Cardiac septum (tissue), 1 donor: ENCODE measurements at regions not wholly inside any gene's neighbourhood (a gene's known extent, or its start where the extent isn't known, plus 50 kb on each side); places are given as distances from the start of the nearest gene placed in this dataset.
"Not testable (repeated sequence)": the region's sequence is repeated elsewhere in the genome, so short reads cannot be mapped to it uniquely, and the experiment has no call there.

Experiments used
- DNase-seq: peaks from one replicate; pipeline ENCODE4 v3.0.0-alpha.2; 2020; ENCODE audit warnings: low spot score
- intact Hi-C: fragments of 100-400 bp; cut with DNase I; formaldehyde crosslinking; loops from one replicate; pipeline ENCODE4 v1.14.0; 2022
- donor health status: DM: no; HTN: no; CAD: no.

DNA sequence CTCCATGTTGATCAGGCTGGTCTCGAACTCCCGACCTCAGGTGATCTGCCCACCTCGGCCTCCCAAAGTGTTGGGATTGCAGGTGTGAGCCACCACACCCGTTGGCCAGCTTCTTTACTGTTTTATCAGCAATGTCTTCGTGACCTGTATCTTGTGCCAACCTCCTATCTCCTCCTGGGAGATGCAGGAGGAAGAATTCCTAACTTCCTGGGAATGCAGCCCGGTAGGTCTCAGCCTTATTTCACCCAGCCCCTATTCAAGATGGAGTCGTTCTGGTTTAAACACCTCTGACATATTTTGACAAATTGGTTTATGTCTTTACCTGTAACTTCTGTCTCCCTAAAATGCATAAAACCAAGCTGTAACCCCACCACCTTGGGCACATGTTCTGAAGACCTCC, 491.3 kb upstream of the AUTS2 start:
- not testable (repeated sequence) for DNase-seq

DNA sequence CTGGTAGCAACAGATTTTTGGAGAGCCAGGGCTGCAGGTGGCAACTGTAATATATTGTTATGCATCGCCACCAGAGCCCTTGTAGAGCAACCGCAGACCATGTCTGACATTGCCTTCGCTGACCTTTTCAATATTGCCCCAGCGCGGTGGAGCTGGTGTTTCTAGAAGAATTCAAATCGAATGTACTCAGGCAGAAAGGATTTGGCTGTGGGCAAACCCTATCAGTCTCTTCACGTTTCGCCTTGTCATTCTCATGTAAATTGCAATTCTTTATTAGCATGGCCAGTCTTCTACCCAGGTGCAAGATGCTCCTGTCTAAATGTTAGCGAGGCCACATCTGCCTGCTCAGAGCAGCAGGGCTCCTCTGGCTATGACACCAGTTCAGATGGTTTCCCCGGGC, 490.2 kb upstream of the AUTS2 start:
- intact Hi-C loops = no loop called here
- DNase-seq = no peak

More for the DNA sequence above, 491.3 kb upstream of the AUTS2 start:
- intact Hi-C loops = not testable (repeated sequence)

DNA sequence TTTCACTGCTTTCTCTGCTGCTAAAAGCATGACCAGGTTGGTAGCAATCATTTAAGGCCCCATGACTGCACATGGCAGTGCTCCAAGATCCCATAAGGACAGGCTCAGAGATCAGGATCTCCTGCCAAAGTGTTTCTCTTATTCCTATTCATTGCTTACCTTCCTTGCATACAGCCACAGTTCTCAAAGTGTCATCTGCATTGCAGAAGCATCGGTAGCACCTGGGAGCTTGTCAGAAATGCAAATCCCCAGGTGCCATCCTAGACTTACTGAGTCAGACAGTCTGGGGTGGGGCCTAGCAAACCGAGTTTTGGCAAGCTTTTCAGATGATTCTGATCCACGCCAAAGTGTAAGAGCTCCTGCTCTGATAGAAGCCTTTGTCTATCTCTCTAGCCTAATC, 489.0 kb upstream of the AUTS2 start:
- DNase-seq = no peak
- intact Hi-C loops = no loop called here

DNA sequence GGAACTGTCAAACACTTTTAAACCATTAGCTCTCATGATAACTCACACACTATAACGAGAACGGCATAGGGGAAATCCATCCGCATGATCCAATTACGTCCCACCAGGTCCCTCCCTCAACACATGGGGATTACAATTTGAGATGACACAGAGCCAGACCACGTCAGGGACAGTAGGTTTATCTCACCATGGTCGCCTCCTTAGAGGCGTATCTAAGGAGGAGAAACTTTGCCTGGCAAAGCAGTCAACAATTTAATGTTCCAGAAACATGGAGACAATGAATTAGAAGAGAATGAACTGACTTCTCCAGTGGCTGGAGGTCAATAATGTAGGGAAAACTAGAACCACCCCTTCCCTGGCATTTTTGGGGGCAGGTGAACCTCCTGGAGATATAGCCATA, 488.4 kb upstream of the AUTS2 start:
- intact Hi-C loops = no loop called here

DNA sequence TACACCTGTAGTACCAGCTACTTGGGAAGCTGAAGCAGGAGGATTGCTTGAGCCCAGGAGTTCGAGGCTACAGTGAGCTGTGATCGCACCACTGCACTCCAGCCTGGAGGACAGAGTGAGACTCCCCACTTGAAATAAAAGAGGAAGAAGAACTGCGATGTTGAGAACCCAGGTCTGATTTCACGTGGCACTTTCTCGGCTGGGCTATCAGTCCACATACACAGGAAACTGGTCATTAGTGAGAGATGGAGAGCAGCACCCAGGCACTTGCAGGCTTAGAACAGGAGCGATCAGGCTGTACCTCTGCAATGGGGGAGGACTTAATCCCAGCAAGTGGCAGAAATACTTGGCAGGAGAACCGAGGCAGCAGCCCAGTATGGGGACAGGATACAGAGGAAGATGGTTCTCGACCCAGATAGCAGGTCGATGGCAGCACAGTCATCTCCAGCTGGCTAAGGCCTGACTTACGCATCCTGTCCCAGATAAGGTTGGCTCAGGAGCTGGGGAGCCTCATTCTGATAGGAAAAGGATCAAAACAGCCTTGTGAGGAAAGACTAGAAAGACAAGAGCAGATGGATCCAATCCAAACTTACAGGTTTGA, 487.7 kb upstream of the AUTS2 start:
- intact Hi-C loops = no loop called here
- no peak for DNase-seq

More for the DNA sequence above, 488.4 kb upstream of the AUTS2 start:
- no peak for DNase-seq

DNA sequence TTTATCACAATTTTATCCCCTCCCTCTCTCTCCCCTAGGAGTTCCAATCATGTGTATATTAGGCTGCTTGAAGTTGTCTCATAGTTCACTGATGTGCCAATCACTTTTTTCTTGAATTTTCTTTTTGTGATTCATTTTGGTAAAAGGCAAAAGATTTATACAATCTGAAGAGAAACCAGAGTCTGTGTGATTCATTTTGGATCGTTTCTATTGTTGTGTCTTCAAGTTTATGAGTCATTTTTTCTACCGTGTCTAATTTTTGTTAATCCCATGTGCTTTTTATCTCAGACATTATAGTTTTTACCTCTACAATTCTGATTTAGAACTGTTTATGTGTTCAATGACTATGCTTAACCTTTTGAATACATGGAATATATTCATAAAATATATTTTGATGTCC, 483.9 kb upstream of the AUTS2 start:
- intact Hi-C loops = no loop called here
- no peak for DNase-seq

DNA sequence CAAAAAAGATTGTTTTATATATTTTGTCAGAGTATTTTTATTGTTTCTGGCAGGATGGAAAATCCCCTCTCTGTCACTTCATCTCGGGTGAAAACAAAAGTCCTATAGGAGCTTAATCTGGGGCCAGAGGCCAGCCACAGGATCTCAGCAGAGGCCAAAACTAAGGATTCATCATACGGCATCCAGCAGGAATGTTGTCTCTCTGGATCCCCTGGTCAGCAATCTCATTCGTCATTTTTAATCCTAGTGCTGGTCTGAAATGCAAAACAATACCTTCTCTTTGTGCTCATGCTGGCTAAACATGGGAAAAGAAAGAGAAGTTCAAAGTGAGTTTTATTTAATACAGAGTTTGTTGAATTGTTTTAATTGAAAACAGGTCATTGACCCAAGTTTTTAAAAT, 482.5 kb upstream of the AUTS2 start:
- DNase-seq = no peak
- intact Hi-C loops = no loop called here

DNA sequence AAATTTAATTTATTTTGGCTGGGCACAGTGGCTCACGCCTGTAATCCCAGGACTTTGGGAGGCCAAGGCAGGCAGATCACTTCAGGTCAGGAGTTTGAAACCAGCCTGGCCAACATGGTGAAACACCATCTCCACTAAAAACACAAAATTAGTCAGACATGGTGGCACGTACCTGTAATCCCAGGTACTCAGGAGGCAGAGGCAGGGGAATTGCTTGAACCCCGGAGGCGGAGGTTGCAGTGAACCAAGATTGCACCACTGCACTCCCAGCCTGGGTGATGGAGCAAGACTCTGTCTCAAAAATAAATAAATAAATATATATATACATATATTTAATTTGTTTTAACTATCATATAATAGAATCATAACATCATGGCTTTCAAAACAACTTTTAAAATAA, 482.1 kb upstream of the AUTS2 start:
- intact Hi-C loops, DNase-seq: not testable (repeated sequence)

DNA sequence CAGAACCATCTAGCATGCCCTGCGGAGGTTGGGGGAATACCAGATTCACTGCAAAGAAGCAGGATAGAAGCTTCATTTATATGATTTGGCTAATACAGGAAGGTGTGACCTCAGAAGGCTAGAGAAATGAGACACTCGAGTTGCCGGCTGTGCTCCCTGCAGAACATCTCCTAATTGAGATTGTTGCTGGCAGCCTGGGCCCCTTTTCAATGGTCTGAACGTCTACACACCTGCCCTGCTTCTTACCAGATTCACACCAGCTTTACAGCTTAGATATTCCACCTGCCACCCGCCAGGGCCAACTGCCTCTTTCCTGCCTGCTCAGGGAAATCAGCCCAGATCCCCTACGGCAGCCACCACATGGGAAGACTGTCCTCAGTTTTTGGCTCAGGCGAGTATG, 475.3 kb upstream of the AUTS2 start:
- intact Hi-C loops = no loop called here

DNA sequence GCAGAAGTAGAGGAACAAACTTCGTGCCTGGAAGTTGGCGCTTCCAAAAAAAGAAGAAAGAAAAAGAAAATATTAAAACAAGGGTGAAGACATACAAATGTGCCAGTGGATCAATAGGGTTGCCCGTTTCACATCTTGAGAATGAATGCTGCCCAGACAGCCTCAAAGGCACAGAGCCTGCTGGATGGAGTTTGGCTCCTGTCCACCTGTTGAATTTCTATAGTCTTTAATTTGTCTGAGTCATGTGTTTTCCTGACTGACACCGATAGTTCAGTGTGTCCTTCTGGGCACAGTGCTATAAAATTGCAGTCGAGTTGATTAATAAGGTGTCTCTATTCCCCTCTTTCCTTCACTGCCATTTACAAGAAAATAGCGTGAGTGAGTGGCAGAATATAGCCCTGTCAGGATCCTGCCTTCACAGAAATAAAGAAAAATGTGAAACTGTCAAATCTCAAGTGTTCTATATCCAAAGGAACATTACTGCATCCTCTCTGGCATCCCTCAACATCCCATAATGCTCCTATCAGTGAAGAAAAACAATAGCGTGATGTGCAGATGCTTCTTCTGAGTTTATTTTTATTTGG, 471.3 kb upstream of the AUTS2 start:
- DNase-seq = no peak
- intact Hi-C loops = no loop called here

More for the DNA sequence above, 475.3 kb upstream of the AUTS2 start:
- no peak for DNase-seq

DNA sequence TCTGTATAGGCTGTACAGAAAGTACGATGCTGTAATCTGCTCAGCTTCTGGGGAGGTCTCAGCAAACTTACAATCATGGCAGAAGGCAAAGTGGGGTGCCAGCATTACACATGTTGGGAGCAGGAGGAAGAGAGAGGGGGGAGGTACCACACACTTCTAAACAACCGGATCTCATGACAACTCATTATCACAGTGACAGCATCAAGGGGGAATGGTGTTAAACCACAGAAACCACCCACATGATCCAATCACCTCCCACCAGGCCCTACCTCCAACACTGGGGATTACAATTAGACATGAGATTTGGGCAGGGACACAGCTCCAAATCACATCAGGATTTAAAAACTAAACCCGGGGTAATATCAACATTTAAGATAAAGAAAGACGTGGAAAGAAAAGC, 468.8 kb upstream of the AUTS2 start:
- no peak for DNase-seq
- intact Hi-C loops = no loop called here

DNA sequence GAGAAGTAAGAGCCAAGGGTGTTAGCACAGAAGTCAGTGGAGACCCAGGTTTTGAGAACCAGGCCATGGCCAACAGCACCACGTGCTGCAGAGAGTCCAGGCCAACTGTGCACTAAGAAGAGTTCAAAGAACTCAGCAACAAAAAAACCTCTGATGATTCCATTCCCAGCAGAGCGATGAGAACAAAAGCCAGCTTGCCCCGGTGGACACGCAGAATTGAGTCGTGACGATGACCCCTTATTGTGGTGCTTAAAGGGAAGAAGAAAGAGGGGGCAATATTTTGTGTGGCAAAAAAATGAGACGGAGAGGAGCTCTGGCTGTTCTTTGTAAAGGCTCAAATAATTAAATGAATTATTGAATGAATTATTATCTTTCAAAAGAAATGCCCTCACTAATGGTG, 468.3 kb upstream of the AUTS2 start:
- intact Hi-C loops = no loop called here
- no peak for DNase-seq

DNA sequence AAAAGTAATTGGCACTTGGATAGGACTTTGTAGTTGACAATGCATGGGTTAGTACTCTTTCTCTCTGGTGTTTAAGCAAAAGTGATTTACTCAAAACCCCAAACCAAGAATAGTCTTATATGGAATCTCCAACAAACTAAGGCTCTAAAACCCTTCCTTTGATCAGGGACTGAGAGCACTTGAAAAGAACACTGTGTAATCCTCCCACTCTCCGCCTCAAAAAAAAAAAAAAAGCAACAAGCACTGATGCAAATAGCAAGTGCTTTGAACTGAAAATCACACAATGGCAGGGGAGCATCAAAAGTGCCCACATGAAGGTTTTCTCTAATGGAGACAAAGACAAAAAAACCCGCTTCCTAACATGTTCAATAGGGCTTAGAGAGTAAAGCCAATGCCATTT, 467.9 kb upstream of the AUTS2 start:
- intact Hi-C loops = no loop called here
- no peak for DNase-seq

DNA sequence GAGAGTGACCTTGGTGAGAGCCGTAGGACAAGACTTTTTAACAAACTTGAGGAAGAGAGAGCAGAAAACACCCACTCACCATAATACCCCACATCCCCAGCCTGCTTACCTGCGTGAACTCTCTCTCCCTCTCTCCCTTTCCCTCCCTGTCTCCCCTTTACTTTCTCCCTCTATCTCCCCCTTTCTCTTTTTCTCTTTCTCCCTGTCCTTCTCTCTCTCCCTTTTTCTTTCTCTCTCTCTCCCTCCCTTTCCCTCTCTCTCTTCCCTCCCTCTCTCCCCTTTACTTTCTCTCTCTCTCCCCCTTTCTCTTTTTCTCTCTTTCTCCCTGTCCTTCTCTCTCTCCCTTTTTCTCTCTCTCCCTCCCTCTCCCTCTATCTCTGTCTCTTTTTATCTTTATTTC, 464.0 kb upstream of the AUTS2 start:
- DNase-seq = no peak
- intact Hi-C loops = no loop called here

DNA sequence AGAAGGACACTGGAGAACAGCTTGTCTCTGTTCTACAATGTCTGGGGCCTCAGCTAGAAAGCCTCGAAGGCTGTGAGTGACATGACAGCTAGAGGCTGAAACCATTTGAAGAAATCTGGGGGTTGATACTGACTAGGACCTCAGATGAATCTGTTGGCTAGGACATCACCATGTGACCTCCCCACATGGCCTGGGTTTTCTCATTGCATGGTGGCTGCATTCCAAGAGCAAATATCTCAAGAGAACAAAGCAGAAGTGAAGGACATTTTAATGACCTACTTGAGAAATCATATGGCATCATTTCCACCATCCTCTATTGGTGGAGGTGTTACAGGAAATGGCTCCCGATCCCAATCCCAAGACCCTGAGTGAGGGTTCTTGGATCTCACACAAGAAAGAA, 450.6 kb upstream of the AUTS2 start:
- intact Hi-C loops = no loop called here

DNA sequence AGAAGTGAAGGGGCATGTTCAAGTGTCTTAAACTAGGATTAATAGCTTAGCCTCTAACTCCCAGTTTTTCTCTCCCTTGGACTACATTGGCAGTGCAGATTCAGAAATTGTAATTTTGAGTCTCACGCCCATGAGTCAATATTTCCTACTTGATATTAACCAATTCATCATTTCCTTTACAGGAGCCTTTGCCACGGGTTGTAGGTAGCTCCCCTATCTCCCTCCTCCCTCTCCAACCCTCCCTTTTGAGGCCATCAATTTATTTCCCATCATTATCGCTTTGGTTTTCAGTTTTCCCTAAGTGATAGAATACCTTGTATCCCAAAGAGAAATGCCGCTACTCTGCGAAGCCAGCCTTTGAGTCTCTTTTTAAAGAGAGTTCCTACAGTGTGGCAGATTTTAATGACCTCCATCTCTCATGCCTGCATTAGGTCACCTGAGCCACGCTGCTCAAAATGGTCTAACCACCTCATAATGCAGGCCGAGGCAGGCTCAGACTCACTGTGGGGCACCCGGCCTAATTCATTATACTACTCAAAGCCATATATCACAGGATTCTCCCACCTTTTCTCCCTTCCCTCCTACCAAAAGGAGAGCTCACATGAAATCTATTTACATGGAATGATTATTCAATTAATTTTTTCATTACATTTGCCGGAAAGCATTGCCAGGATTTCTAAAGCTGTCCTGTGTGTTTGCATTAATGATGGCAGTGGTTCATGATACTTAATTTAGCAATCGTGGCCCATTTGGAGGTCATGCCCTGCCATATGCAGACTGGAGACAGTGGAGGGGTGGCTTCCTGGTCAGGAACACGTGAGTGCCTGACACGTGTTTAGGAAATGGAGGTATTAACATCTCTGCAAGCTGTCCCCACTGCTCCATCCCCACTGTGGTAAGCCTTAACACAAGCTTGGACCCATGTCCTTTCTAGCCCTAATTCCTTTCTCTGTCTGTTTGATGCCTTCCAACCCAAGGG, 448.2 kb upstream of the AUTS2 start:
- DNase-seq = no peak
- intact Hi-C loops = no loop called here

More for the DNA sequence above, 450.6 kb upstream of the AUTS2 start:
- no peak for DNase-seq

DNA sequence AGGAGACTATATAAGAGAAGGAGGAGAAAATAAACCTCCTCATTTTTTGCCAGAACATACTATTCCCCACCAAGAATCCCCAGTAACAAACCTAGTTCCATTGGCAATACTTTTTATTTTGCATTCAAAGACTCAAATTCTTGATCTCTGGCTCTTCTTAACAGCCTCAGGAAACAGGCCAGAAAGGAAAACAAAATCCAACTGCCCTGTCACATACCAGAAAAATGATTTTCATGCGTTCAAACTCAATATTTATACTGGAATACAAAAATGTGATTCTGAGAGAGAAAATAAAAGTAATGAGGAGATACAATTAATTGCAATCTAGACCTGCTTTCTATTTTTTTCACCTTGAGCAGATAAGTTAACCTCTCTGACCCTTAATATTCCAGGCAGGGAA, 435.9 kb upstream of the AUTS2 start:
- intact Hi-C loops = no loop called here

DNA sequence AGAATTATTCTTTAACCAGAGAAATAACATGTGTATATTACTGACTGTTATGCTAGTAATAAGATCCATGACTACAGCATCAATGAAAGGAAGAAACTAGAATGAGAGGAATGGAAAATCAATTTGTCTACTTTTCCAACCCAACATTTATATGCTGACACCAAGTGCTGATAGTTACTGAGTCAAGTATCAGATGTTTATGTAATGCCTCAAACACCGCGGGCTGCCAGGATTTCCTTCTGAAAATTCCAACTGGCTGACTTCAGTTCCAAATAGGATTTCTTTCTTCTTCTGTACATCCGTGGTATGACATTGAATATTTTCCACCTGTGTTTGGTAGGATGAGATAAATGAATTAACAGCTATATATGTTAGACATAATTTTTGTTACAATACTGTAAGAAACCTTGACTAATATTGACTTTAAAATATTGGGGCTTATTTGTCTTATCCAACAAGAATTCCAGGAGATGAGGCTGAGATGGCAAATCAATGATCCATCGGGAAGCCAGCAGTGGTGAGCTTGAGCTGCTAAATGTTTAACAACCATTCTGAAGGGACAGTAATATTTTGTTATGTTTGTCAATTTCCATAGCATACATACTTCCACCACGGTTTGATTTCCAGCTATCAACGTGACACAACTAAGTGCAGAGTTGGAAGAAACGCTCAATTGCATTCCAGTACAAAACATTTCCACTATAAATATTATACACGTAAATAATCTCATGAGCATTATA, 435.2 kb upstream of the AUTS2 start:
- intact Hi-C loops = no loop called here
- no peak for DNase-seq

More for the DNA sequence above, 435.9 kb upstream of the AUTS2 start:
- DNase-seq = no peak

DNA sequence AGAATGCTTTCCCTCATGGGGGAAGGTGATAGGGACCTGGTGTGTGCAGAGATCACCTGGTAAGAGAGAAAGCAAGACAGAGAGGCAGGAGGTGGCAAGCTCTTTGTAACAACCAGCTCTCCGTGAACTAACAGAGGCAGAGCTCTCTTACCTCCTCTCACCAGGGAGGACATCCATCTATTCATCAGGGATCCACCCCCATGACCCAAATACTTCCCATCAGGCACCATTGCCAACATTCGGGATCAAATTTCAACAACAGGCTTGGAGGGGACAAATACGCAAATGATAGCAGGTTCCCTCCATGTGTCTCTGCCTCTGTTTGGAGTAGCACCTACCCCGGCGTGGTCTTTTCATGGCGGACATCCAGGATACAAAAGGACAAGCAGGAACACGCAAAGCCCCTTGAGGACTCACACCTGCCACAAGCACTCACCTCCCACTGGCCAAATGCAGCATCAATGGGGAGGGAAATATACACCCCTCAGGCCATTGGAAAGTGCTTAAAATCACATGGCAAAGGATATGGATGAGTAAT, 431.2 kb upstream of the AUTS2 start:
- no peak for DNase-seq
- intact Hi-C loops = no loop called here

DNA sequence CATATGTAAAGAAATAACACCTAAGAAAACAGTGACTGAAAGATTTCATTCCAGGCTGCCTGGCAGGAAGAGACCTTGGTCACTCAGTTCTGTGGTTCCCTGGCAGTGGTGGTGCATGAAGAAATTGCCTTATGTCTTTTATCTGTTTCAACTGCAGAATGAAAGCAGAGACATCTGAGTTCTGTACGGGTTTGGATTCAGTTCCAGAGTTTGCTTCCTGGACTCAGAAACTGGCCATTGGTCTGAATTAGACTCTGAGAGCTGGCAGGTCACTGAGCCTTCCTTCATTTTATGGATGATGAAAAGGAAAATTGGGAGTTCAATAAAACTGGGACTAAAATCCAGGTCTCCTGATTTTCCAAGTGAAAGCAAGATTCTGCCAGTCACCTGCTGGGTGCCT, 428.9 kb upstream of the AUTS2 start:
- no peak for DNase-seq
- intact Hi-C loops = no loop called here
